K562 (cell line): ENCODE measurements at regions not wholly inside any gene's neighbourhood (a gene's known extent, or its start where the extent isn't known, plus 50 kb on each side); places are given as distances from the start of the nearest gene placed in this dataset.

Experiments used
- TRIM24 ChIP-seq, 2 experiments: fragments of 450-650 bp; IDR thresholded peaks; 2 replicates each; pipeline ENCODE4 v1.6.1; 2016
- ZBTB1 ChIP-seq: sonication (generic); formaldehyde crosslinking; IDR thresholded peaks from 2 replicates; pipeline ENCODE4 v1.8.1; 2023; ENCODE audit warnings: missing genetic modification reagents, low read depth, mild to moderate bottlenecking, borderline replicate concordance
- ZBTB26 ChIP-seq: fragments of 450-650 bp; formaldehyde crosslinking; IDR thresholded peaks from 2 replicates; pipeline ENCODE4 v1.4.0; 2022; ENCODE audit warnings: missing genetic modification characterization
- ZNF407 ChIP-seq: fragments of 450-650 bp; IDR thresholded peaks from 2 replicates; pipeline ENCODE4 v1.6.1; 2016; ENCODE audit warnings: low read depth

- TF ChIP-seq ZNF407 (no peak), ZBTB1 (CRISPR knock-in tag) (no peak), TRIM24 (IDR thresholded peaks at IDR 0.05) (no peak), ZBTB26 (no peak)
Observed at GRCh38 chr11:28976801-28977145, 868.6 kb downstream of the METTL15 start.
